Superior temporal gyrus (tissue), 1 donor: ENCODE measurements at regions not wholly inside any gene's neighbourhood (a gene's known extent, or its start where the extent isn't known, plus 50 kb on each side); places are given as distances from the start of the nearest gene placed in this dataset.
A peak's percentile ranks its signal among the peaks of the same experiment; 100 is the strongest.
"Not testable (repeated sequence)": the region's sequence is repeated elsewhere in the genome, so short reads cannot be mapped to it uniquely, and the experiment has no call there.

Experiments
- DNase-seq: peaks from one replicate; pipeline ENCODE4 v3.0.0-alpha.2; 2016; ENCODE audit errors: extremely low spot score

DNA sequence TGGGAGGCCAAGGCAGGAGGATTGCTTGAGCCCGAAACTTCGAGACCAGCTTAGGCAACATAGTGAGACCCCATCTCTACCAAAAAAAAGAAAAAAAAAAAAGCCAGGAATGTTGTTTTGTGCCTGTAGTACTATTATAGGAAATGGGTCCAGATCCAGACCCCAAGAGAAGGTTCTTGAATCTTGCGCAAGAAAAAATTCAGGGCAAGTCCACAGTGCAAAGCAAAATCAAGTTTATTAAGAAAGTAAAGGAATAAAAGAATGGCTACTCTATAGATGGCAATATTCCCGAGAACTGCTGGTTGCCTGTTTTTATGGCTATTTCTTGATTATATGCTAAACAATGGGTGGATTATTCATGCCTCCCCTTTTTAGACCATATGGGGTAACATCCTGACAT, 51.2 kb upstream of the RDX start:
- DNase-seq: no peak

DNA sequence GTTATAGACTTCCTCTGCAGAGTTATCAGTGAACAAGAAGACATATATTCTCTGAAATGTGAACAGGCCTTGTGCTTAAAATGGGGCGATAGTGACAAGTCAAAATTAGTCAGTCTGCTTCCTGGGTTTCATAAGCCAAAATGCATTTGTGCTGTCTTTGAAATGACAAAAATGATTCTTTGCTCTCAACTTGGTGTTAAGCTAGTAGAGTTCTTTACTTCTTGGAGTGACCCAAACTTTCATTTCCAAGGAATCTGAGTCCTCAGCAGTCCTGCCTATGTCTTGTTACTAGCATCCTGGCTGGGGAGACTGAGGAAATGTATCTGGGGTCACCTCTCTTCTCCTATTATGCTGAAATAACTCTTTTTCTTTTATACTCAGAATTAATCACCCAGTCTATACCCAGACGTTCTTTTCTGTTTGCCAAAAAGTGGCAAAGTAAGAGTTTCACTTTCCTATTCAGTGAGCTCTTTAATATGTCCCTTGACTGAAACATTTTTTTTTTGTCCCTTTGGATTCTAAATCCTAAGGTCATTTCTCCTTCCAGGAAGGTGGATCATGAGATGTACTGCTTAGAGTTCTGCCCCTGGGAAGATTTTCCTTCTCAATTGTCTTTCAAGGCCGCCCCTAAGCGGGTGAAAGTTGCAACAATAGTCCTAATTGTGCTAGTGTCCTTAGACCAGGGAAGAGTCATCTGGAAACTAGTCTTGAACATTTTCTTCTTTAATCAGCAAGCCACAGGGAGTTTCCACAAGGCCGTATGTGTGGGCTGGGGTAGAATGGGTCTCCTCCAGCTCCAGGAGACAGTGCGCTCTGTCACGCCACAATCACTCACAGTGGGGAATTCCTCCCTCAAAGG, 53.0 kb upstream of the RDX start:
- DNase-seq: peak; percentile 52

DNA sequence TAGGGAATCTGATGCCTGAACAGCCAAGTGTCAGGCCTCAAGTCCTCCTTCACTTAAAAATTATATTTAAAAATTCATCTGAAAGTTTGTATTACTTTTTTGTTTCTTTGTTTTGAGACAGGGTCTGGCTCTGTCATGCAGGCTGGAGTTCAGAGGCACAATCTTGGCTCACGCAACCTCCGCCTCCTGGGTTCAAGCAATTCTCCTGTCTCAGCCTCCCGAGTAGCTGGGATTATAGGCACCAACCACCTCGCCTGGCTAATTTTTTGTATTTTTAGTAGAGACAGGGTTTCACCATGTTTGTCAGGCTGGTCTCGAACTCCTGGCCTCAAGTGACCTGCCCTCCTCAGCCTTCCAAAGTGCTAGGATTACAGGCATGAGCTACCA, 53.6 kb upstream of the RDX start:
- DNase-seq: not testable (repeated sequence)

DNA sequence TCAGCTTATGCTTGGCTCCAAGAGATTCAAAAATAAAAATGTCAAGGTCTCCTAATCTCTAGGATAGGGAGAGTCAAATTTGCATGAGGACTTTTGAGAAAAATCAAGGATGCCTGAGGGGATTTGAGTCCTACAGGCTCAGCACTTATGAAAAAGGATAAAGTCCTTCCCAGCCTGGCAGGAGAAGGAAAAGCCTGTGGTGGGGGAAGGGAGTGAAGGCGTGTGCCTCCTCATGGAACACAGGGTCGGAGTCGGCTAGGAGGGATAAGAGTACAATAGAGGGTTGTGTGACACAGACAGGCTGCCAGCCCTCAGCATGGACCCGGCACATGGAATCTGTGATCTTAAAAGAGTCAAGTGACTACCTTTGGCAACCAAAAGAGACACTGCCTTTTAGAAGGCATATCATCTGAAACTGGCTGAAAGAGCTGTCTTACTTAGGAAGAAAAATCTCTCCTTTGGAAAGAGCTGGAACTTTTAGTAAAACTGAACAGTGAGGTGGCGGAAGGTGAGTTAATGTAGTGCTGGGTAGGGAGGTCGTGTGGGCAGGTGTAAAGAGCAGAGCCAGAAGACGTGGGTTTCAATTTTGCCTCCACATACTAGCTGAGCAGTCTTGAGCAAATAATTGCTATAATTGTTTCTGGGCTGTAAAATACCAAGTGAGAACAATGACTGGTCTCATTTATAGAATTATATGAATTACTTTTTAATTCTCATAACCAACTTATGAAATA, 58.8 kb upstream of the RDX start:
- DNase-seq: no peak

DNA sequence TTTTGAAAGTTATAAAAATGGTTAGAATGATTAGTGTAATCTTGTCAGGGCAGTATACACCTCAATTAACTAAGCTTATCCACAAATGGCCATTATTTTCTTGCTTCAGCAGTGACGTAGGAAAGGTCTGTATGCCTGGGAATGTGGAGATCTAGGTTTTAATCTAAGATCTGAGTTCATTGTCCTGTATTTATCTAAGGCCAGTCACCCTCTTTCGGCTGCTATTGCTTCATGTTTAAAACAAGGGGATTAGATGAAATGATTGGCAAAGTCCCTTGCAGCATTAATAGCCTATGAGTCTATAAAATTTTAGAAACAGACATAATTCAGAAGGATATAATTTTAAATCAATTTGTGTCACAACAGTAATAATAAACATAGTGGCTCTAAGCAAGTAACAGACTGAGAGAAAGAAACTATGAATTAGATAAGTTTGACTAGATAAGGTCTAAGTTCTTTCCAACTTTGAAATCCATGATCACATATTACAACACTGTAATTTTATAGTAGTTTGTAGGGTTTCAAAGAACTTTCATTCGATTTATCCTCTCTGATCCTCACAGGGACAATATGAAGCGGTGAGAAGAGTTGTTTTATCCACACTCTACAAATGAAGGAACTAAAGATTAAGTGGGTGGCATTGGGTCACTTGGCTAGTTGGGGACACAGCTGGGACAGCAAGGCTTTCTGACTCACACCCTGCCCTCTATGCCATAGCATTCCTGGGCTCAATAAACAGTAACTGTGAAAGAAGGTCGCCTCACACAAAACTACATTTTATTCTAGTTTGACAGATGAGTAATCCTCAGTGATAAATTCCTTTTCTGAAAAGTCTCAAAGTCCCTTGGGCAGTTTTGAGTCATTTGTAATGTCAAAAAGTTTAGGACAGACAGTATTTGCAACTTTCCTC, 60.6 kb upstream of the RDX start:
- DNase-seq: no peak

DNA sequence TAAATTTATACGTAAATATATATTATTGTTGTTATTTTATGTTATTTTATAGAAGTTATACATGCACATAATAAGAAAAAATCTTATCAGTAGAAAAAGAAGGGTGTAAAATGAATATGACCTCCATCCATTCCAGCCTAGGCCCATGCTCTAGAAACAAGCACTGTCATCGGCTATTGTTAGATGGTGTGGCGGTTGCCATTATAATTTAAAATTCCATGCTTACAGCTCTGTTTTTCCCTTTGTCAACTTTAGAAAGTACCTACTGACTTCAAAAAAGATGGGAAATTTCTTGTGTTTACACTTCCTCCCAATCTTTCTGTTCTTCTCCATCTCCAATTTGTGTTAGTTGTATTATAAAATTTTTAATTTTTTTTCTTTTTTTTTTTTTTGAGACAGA, 61.9 kb upstream of the RDX start:
- DNase-seq: no peak

DNA sequence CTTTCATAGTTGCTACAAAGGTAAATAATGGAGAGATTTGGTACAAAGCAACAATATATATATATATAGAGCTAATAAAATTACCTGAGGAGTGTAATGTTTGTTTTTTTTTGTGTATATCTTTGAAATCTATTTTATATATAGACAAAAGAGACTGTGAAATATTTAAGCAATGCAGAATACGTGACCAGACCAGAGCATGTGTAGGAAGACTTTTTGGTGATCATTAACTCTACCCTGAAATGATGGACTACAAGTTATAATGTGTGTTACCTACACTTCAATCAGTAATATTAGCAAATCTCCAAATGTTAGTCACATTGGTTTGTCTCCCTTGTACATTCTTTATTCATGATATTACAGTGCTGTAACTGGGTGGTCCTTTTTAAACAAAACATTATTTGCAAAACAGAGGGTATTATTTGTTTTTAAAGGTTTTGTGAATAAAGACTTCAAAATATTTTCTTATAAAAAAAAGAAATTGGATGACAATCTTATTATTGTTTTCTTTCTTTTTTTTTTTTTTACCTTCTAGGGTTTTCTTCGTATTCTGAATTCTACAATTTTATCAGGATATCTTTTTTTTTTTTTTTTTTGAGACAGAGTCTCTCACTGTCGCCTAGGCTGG, 64.5 kb upstream of the RDX start:
- not testable (repeated sequence) for DNase-seq

DNA sequence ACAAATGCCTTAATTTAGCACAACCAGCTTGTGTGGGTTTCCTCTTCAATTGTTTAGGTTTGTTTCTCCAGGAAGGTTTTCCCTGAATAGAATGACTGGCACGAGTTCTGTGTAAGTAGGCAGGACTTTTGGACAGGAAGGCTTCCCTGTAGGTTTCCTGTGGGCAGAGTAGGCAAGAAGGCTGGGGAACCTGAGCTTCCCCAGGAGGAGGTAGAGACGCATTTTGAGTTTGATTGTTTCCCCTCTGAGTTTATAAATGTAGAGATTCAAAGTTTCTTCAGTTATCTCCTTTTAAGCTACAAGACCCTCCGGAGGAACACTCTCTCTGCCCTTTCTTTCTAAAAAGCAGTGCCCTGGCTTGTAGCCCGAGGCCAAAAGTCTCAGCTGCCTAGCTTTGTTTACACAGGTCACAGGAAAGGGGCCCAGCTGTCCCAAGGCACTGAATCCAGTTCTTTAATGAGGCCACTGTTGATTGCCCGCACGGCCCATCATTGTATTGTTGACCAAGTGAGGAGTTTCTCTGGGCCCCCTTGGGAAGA, 66.6 kb upstream of the RDX start:
- peak; percentile 62 for DNase-seq

DNA sequence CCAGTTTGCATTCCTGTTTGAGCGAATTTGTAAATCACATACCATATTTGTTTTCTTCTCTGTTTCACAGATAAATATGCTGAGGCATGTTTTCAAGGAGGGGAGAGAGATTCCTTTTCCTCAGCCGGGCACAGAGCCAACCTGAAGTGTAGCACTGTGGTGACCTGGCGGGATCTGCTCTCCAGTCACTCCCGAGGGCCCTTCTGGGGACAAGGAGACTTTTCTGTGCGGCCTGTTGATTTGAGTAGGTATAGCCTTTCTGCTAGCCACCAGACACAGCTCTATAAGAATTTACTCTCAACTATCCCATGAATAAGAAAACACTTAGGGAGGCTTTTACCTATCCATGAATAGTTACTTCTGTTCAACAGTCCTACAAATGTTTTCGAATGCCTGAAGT, 63.5 kb upstream of the FDX1 start:
- DNase-seq: no peak

DNA sequence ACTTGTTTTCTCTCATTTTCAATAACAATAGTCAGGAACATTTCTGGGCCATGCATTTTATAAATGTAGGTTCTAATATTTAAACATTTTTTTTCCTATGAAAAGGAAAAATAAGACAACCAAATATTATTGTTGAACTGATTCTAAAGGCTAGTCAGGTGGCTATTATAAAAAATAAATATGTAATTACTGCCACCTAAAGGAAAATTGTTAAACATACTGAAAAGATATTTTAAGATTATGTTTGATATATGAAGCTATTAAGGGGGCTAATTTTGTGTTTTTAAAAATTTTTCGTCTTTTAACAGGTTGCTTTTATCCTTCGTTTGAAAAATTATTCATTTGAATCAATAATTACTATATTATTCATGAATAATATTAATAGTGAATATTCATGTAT, 62.2 kb upstream of the FDX1 start:
- DNase-seq: peak; percentile 72

DNA sequence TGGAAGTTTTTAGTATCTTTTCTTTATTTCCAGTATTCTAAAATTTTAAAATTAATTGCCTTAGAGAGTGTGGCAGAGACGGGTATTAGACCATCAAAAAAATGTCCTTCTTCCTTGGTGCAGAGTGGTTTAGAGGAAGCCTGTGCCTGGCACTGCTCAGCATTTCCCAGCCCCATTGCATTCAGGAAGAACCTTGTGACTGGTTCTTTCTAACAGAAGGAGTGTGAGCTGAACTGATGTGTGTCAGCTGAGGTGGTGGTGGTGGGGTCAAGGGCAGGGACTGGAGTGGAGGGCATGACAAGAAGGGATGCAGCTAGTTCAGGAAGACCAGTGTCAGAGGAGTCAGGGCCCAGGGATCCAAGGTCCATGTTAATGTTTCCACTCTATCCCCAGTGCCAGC, 58.7 kb upstream of the FDX1 start:
- DNase-seq: no peak

DNA sequence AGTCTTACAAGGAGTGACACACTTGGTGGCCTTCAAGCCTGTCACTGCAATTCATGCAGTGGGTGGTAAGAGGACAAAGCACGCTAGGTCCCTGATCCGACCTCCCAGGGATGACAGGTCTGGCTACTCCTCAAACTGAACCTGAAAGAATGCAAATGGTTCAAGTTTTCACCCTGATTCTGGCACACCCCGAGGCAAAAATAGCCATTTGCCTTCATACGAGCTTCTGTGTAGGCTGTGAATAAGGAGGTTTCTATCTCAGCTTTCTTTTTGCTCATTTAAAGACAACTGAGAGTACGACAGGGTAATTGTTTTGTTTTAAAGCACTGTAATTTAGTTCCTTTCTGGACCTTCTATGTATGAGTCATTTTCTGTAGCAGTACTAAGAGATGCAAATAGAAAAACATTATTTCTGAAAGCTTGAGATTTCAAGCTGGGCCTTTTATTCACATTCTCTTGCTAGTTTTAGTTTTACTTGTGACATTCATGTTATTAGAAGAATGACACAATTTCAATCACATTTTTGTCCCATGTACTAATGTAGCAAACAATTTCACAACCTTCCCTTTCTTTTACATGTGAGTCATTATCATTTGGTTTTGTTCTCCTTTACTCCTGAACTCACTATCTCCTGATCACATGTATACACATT, 56.6 kb upstream of the FDX1 start:
- DNase-seq: no peak

DNA sequence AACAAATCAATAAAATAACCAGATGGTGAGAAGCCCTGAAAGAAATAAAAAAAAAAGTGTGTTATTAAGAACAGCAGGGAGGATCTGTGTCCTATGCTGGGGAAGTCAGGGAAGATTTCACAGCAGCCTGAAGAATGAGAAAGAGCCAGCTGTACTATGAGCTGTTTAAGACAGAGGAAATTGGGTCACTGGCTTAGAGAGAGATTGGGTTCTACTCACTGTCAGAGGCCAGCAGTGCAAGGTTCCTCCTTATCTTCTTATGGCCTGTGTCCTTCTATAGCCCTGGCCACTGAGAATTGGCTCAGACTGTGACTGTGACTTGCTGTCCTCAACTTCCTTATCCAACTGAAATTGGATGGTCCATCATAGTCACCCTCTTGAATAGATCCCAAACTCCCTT, 54.8 kb upstream of the FDX1 start:
- DNase-seq: no peak

DNA sequence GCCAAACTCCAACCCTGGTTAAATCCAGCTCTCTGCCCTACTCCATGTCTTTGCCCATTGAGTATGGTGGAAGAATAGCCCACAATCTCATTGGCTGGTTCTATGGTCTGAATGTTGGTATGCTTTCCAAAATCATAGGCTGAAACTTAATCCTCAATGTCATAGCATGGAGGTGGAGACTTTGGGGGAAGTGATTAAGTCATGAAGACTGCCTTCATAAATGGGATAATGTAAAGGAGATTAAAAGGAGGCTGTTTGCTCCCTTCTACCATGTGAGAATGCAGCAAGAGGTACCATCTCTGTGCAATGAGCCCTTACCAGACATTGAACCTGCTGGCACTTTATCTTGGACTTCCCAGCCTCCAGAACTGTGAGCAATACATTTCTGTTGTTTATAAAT, 54.4 kb upstream of the FDX1 start:
- DNase-seq: no peak

DNA sequence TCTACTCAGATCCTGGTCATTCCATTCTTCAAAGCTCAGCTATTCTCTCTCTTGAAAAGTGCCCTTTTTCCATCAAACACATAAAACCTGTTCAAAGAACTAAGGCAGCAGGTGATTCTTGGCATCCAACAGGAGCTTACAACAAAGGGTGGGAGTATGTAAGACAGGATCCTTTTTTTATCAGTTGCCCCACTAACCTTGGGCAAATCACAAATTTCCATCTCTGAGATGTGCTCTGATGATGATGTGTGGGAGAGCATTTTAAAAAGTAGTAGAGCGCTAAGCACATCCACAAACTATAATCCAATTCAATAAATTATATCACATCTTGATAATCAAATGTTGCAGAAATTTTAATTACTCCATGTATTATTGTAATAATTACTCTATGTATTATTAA, 53.7 kb upstream of the FDX1 start:
- DNase-seq: no peak

DNA sequence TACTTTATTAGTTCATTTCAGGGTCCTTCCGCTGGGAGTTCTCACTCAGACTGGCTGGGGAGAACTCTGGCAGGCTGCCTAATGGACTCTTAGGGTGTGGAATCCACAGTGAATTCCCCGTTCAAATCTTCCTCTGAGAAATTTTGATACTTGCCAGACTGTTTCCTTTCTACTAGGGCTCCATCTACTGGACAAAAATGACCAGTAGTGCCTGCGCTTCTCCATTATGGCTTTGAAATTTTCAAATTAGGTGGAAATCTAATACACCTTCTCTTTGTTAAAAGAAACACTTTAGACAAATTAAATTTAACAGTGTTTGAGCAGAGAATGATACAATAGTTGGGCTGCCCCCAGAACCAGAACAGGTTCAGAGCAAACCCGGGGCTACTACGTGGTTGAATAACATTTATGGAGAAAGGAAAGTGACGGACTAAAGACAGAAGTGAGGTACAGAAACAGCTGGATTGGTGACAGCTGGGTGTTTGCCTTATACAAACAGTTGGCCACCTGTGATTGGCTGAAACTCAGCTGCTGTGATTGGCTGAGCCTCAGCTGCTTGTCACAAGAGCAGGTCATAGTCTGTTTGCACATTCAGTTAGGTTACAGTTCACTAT, 52.9 kb upstream of the FDX1 start:
- peak; percentile 91 for DNase-seq

DNA sequence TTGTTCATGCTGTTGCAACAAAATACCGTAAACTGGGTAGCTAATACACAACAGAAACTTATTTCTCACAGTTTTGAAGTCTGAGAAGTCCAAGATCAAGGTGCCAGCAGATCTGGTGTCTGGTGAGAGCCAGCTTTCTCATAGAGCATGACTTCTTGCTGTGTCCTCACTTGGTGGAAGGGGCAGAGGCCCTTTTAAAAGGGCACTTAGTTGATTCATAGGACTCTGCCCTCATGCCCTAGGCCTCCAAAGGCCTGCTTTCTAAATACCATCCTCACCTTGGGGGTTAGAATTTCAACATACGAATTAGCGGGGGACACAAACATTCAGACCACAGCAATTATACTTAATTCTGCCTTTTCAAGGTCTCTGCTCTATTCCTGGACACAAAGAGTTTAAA, 52.3 kb upstream of the FDX1 start:
- no peak for DNase-seq

DNA sequence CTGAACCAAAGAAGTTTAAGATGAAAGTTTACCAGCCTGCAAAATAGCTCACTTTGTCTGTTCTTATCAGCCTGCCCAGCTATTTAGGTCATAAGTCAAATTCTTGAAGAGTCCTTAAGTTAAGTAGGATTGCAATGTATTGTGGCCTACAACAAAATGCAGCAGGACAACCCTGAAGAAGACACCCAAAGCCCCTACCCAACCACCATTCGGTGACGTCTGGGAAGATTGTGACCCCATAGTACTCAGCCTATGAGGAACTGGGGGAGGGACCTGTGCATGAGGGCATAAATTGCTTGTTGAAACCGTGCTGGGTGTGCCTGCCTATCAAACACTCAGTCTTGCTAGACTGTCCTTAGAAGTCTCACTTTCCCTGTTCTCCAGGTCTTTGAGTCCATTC, 50.5 kb upstream of the FDX1 start:
- no peak for DNase-seq

DNA sequence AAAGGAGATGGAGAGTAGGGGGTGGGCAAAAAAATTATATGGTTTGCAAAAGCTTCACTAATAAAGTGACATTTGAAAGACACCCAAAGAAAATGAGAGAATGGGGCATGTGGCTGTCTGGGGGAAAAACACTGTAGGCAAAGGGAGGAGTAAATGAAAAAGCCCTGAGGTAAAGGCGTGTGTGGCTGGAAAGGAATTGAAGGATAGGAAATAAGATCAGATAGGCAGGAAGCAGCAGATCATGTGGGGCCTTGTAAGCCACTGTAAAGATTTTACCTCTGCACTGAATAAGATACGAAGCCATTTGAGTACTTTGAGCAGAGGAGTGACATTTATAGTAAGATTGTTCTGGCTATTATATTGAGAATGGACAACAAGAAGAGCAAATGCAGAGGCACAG, 49.8 kb upstream of the FDX1 start:
- DNase-seq: no peak
